SK-N-MC (cell line): ENCODE measurements at regions not wholly inside any gene's neighbourhood (a gene's known extent, or its start where the extent isn't known, plus 50 kb on each side); places are given as distances from the start of the nearest gene placed in this dataset.

Source experiments
- EZH2 ChIP-seq: fragments of 200-600 bp; sonication (generic); IDR thresholded peaks from one replicate; pipeline ENCODE4 v1.6.1; 2017; ENCODE audit warnings: antibody characterized with exemption
- POLR2AphosphoS5 ChIP-seq: IDR thresholded peaks from 2 replicates; pipeline ENCODE4 v1.6.1; 2012; ENCODE audit warnings: mild to moderate bottlenecking, low read depth, low read length, borderline replicate concordance

- TF ChIP-seq EZH2 (no peak), POLR2AphosphoS5 (no peak)
Measured at GRCh38 chr5:61981886-61982285, 324.1 kb upstream of the KIF2A start.
